Vagina (tissue), 2 donors: ENCODE measurements at regions not wholly inside any gene's neighbourhood (a gene's known extent, or its start where the extent isn't known, plus 50 kb on each side); places are given as distances from the start of the nearest gene placed in this dataset.

Experiments
- CTCF ChIP-seq, 3 experiments: fragments of 450-650 bp in 2 of 3; fragments of 200-600 bp in 1 of 3; sonication (generic) in 1 of 3; IDR thresholded peaks; one replicate each; pipeline ENCODE4 v1.5.1; 2017 to 2019; ENCODE audit warnings: antibody characterized with exemption in 3 of 3, mild to moderate bottlenecking in 2 of 3, moderate library complexity in 2 of 3
- POLR2A ChIP-seq, 2 donors: fragments of 450-650 bp; IDR thresholded peaks; one replicate each; pipeline ENCODE4 v1.6.1; 2017; ENCODE audit warnings: antibody characterized with exemption in 2 of 2, mild to moderate bottlenecking in 2 of 2, moderate library complexity in 2 of 2
- POLR2AphosphoS5 ChIP-seq, 2 donors: sonication (generic); formaldehyde crosslinking; IDR thresholded peaks; one replicate each; pipeline ENCODE4 v1.9.0; 2017; ENCODE audit warnings: antibody characterized with exemption in 2 of 2, mild to moderate bottlenecking in 2 of 2, low read depth in 1 of 2; ENCODE audit not compliant: insufficient read depth in 1 of 2

GRCh38 chr2:66665124-66665984 is 230.4 kb downstream of the MEIS1 start:
- TF ChIP-seq CTCF (IDR thresholded peaks at IDR 0.05) (no peak), POLR2A (IDR thresholded peaks at IDR 0.05) (no peak), POLR2AphosphoS5 (IDR thresholded peaks at IDR 0.05; ENCODE audit: insufficient read depth in 1 of 2, low read depth in 1 of 2) (no peak)
